Endodermal cell (in vitro differentiated cells): ENCODE measurements at regions not wholly inside any gene's neighbourhood (a gene's known extent, or its start where the extent isn't known, plus 50 kb on each side); places are given as distances from the start of the nearest gene placed in this dataset.

Source experiments
- DNase-seq: peaks from one replicate; pipeline ENCODE4 v3.0.0-alpha.2; 2017
- H3K27ac ChIP-seq: 2 replicates; pipeline ENCODE4 v1.5.1; 2013; ENCODE audit warnings: mild to moderate bottlenecking, low read depth, low read length, moderate library complexity
- H3K27me3 ChIP-seq: 2 replicates; pipeline ENCODE4 v1.6.1; 2013; ENCODE audit warnings: mild to moderate bottlenecking, low read length, moderate library complexity; ENCODE audit not compliant: insufficient read depth, control insufficient read depth, poor library complexity, severe bottlenecking
- H3K36me3 ChIP-seq: 2 replicates; pipeline ENCODE4 v1.7.0; 2013; ENCODE audit warnings: mild to moderate bottlenecking, low read length, moderate library complexity; ENCODE audit not compliant: control insufficient read depth, insufficient read depth
- H3K4me1 ChIP-seq: one replicate; pipeline ENCODE4 v1.7.0; 2013; ENCODE audit warnings: low read length; ENCODE audit not compliant: control insufficient read depth, insufficient read depth
- H3K4me3 ChIP-seq: 2 replicates; pipeline ENCODE4 v1.5.1; 2013; ENCODE audit warnings: mild to moderate bottlenecking, low read length, moderate library complexity
- H3K9ac ChIP-seq: 2 replicates; pipeline ENCODE4 v1.6.1; 2013; ENCODE audit warnings: mild to moderate bottlenecking, low read length, moderate library complexity; ENCODE audit not compliant: poor library complexity, severe bottlenecking; ENCODE audit errors: extremely low read depth
- H3K9me3 ChIP-seq: 2 replicates; pipeline ENCODE4 v1.6.1; 2013; ENCODE audit warnings: mild to moderate bottlenecking, low read length, moderate library complexity; ENCODE audit not compliant: control insufficient read depth
- H3K27ac Mint-ChIP-seq: 2 replicates; pipeline ENCODE4 v1.8.0; 2020; ENCODE audit warnings: mixed read lengths
- H3K27me3 Mint-ChIP-seq: 2 replicates; pipeline ENCODE4 v1.8.0; 2021; ENCODE audit warnings: mild to moderate bottlenecking, mixed read lengths; ENCODE audit not compliant: insufficient read depth
- H3K36me3 Mint-ChIP-seq: 2 replicates; pipeline ENCODE4 v1.8.0; 2020; ENCODE audit warnings: low read depth, mixed read lengths
- H3K4me1 Mint-ChIP-seq: 2 replicates; pipeline ENCODE4 v1.8.0; 2020; ENCODE audit warnings: mixed read lengths
- H3K4me3 Mint-ChIP-seq: 2 replicates; pipeline ENCODE4 v1.8.0; 2020; ENCODE audit warnings: mild to moderate bottlenecking, moderate library complexity, mixed read lengths
- H3K9me3 Mint-ChIP-seq: 2 replicates; pipeline ENCODE4 v1.8.0; 2020; ENCODE audit warnings: mild to moderate bottlenecking, mixed read lengths
- WGBS, 2 experiments: methylation state at CpG; one replicate each; pipeline versions ENCODE4 v1.1.5 to v1.1.7; 2013; ENCODE audit warnings: missing lambda C conversion rate in 2 of 2, mixed read lengths in 1 of 2; ENCODE audit not compliant: insufficient coverage in 1 of 2, insufficient read length in 1 of 2; 5-methylcytosine and 5-hydroxymethylcytosine counted together
- TF ChIP-seq, protein P1 (sequence below): fragments of 200-600 bp; sonication (generic); conservative IDR thresholded peaks from 2 replicates; pipeline ENCODE4 v1.5.0; 2021; ENCODE audit warnings: antibody characterized with exemption, mild to moderate bottlenecking

DNA sequence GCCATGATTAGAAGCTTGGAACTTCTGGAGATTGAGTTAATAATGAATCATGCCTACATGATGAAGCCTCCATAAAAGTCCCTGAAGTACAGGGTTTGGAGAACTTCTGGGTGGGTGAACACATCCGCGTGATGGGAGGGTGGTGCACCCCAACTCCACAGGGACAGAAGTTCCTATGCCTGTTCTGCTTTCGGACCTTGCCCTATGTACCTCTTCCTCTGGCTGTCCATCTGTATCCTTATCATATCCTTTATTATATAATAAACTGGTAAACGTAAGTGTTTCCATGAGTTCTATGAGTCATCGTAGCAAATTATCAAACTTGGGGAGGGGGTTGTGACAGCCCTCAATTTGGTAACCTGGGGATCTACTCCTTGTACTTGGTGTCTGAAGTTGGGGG is 60.2 kb downstream of the ADM start:
- peaks cover 13% of the 10 kb centered on the region for H3K9me3 Mint-ChIP-seq
- H3K36me3 ChIP-seq, result no peaks in the 10 kb centered on the region
- no peaks in the 10 kb centered on the region for H3K4me1 ChIP-seq
- H3K4me3 Mint-ChIP-seq, result no peak overlapping the region
- H3K4me1 Mint-ChIP-seq, result peaks cover 6% of the 10 kb centered on the region
- TF ChIP-seq, protein P1, sequence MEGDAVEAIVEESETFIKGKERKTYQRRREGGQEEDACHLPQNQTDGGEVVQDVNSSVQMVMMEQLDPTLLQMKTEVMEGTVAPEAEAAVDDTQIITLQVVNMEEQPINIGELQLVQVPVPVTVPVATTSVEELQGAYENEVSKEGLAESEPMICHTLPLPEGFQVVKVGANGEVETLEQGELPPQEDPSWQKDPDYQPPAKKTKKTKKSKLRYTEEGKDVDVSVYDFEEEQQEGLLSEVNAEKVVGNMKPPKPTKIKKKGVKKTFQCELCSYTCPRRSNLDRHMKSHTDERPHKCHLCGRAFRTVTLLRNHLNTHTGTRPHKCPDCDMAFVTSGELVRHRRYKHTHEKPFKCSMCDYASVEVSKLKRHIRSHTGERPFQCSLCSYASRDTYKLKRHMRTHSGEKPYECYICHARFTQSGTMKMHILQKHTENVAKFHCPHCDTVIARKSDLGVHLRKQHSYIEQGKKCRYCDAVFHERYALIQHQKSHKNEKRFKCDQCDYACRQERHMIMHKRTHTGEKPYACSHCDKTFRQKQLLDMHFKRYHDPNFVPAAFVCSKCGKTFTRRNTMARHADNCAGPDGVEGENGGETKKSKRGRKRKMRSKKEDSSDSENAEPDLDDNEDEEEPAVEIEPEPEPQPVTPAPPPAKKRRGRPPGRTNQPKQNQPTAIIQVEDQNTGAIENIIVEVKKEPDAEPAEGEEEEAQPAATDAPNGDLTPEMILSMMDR, result no peak
- no peaks in the 10 kb centered on the region for H3K27me3 ChIP-seq
- no peak overlapping the region for H3K9ac ChIP-seq
- H3K4me3 ChIP-seq, result no peak overlapping the region
- no peaks in the 10 kb centered on the region for H3K36me3 Mint-ChIP-seq
- H3K27ac ChIP-seq, result no peak overlapping the region
- H3K9me3 ChIP-seq, result peaks cover 13% of the 10 kb centered on the region
- DNase-seq, result no peak
- WGBS, 2 experiments, result 93 to 97% methylated on average over 2 to 5 of the region's 5 CpGs
- H3K27ac Mint-ChIP-seq, result no peak overlapping the region
- peaks cover 12% of the 10 kb centered on the region for H3K27me3 Mint-ChIP-seq

DNA sequence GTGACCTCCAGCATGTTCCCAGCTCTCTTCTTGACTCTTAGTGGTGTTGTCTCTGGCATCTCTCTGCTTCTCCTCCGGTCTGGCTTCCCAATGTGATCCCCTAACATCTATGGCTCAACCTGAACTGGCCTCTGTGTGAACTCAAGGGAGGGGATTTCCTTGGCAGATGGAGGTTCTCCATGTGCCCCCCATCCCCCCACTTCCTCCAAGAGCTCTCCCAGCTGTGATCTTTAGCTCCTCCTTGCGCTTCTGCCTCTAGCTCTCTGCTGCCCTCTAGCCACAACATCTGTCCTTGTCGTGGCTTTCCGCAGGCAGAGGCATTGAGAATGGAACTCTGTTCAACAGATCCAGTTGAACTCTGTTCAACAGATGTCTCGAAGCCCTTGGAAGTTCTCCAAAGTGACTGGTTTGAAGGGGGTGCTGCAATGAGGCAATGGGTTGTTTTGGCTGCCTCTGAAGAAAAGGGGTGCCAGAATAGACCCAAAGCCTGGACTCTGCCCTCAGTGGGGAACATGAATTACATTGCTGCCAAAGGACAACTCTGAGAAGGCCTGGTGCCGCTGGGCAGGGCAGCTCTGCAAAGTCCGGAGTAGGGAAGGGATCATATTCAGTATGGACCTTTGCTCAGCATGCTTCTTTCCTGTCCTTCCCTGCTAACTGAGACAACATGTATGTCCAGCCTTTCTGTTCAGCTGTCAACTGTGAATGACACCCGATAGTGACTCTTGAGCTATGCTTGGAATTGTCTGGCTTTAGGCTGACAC is 61.9 kb downstream of the ADM start:
- H3K27ac Mint-ChIP-seq, result no peak overlapping the region
- peaks cover 23% of the 10 kb centered on the region for H3K9me3 ChIP-seq
- no peak overlapping the region for H3K4me3 Mint-ChIP-seq
- H3K27me3 Mint-ChIP-seq, result peaks cover 14% of the 10 kb centered on the region
- H3K4me3 ChIP-seq, result no peak overlapping the region
- no peaks in the 10 kb centered on the region for H3K36me3 ChIP-seq
- H3K4me1 ChIP-seq, result no peaks in the 10 kb centered on the region
- 47 to 54% methylated on average over 5 to 8 of the region's 8 CpGs for WGBS, 2 experiments
- DNase-seq, result peak; percentile 96
- no peaks in the 10 kb centered on the region for H3K36me3 Mint-ChIP-seq
- H3K27me3 ChIP-seq, result no peaks in the 10 kb centered on the region
- TF ChIP-seq, protein P1, result peak; percentile 97
- H3K4me1 Mint-ChIP-seq, result peaks cover 6% of the 10 kb centered on the region
- no peak overlapping the region for H3K27ac ChIP-seq
- peaks cover 8% of the 10 kb centered on the region for H3K9me3 Mint-ChIP-seq
- H3K9ac ChIP-seq, result no peak overlapping the region

- H3K27ac Mint-ChIP-seq, result no peak overlapping the region
Measured at GRCh38 chr11:10371926-10372641, 67.2 kb downstream of the ADM start.

More at GRCh38 chr11:10371926-10372641, 67.2 kb downstream of the ADM start:
- Histone ChIP-seq H3K9me3 (peaks cover 10% of the 10 kb centered on the region), H3K4me1 (no peaks in the 10 kb centered on the region), H3K9ac (no peak overlapping the region), H3K4me3 (no peak overlapping the region), H3K36me3 (no peaks in the 10 kb centered on the region), H3K27ac (no peak overlapping the region), H3K27me3 (no peaks in the 10 kb centered on the region)
- 87 to 91% methylated on average over 5 to 7 of the region's 7 CpGs for WGBS, 2 experiments
- Mint-ChIP-seq H3K4me3 (no peak overlapping the region), H3K9me3 (peaks cover 8% of the 10 kb centered on the region), H3K27me3 (peaks cover 14% of the 10 kb centered on the region), H3K4me1 (no peaks in the 10 kb centered on the region), H3K36me3 (no peaks in the 10 kb centered on the region)
- TF ChIP-seq, protein P1, result no peak
- no peak for DNase-seq
